DMS153 treated with DMSO at 0.1 percent for 48 hours (cell line): ENCODE measurements at regions not wholly inside any gene's neighbourhood (a gene's known extent, or its start where the extent isn't known, plus 50 kb on each side); places are given as distances from the start of the nearest gene placed in this dataset.
"Not testable (repeated sequence)": the region's sequence is repeated elsewhere in the genome, so short reads cannot be mapped to it uniquely, and the experiment has no call there.

Experiments
- DNase-seq: peaks from one replicate; lab custom pipeline; 2025; ENCODE audit not compliant: unreplicated experiment; lab: John Stamatoyannopoulos, UW

GRCh38 chr7:136130511-136131303 is 153.5 kb upstream of the MTPN start:
- no peak for DNase-seq

GRCh38 chr7:136128050-136128449 is 150.9 kb upstream of the MTPN start:
- no peak for DNase-seq

- no peak for DNase-seq
These were observed 146.2 kb upstream of the MTPN start for GRCh38 chr7:136123352-136123751.

DNA sequence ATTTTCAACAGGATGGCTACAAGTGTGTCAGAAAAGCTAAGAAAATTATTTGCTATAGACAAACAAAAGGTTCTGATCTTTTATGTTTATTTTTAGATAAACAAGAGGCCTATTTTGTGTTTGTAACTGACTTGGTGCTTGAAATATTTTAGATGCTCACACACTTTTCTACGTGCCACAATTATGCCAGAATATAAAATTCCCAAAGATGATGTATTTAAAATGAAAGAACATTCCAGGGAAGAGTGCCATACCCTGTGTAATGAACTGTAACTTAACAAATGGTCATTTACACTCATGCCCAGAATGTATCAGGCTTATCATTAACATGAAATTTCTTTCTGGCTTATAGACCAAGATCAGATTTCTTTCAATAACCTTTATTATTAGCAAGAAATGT is 144.9 kb upstream of the MTPN start:
- no peak for DNase-seq

DNA sequence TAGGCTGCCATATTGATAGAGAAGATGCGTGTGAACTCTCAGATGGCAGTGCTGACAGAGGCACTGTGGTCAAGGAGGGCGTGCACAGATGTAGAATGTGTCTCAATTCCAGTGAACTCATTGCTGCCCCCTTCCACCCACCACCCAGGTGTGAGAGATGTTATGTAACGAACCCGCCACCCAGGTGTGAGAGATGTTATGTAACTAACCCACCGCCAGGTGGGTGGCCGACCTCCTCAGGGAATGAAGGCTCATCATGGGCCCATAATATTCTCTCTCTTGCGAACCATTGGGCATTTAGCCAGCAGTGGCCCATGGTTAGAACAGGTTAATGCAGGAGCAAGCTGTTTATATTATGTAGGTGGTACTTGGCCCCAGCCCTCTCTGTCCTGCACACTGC is 140.4 kb upstream of the MTPN start:
- DNase-seq, result no peak

DNA sequence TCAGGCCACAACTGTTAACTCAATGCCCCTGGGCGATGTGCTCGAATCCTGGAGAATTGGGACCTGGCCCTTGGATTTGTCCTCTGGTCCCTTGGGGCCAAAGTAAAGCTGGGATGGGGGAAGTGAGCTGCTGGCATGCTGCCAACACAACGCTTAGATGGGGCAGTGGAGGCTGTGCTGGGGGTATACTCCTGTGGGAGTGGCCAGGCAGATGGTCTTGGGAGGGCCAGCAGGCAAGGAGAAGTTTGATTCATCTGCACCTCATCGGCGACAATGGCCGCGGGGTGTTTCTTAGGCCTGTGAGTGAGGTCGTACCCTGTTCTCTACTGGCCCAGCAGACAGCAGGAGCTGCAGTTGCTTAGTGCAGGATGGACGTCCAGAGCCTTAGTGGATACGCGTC is 139.0 kb upstream of the MTPN start:
- DNase-seq, result no peak

DNA sequence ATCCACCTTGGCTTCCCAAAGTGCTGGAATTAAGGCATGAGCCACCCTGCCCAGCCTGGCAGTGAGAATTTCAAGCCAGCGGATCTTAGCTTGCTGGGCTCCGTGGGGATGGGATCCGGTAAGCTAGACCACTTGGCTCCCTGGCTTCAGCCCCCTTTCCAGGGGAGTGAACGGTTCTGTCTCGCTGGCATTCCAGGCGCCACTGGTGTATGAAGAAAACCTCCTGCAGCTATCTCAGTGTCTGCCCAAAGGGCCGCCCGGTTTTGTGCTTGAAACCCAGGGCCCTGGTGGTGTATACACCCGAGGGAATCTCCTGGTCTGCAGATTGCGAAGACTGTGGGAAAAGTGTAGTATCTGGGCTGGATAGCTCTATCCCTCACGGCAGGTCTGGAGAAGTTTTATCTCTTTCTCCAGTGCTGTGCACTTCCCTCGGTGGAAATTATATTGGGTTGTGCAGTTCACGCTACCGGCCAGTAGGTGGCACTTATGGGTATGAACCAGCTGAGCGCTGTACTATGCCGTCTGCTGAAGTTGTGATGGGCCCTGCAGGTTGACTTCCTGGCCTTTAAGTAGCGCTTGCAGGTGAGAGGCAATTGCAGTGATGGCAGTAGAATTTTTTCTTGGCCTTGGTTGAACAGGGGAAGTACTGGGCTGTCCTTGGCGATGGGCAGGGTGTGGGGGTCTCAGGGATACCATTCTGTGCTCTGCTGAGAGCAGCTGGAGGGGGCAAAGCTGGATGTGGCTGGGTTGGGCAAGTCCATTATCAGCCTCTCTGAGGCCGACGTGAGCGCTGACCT is 138.0 kb upstream of the MTPN start:
- DNase-seq, result no peak

DNA sequence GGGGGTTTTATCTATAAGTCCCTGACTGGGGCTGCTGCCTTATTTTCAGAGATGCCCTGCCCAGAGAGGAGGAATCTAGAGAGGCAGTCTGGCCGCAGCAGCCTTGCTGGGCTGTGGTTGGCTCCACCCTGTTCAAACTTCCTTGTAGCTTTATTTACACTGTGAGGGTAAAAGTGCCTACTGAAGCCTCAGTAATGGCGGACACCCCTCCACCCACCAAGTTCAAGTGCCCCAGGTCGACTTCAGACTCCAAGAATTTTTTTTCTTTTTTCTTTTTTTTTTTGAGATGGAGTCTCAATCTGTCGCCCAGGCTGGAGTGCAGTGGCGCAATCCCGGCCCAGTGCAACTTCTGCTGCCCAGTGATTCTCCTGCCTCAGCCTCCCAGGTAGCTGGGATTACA is 137.3 kb upstream of the MTPN start:
- not testable (repeated sequence) for DNase-seq

- not testable (repeated sequence) for DNase-seq
These were observed 131.9 kb upstream of the MTPN start for GRCh38 chr7:136109037-136109436.

DNA sequence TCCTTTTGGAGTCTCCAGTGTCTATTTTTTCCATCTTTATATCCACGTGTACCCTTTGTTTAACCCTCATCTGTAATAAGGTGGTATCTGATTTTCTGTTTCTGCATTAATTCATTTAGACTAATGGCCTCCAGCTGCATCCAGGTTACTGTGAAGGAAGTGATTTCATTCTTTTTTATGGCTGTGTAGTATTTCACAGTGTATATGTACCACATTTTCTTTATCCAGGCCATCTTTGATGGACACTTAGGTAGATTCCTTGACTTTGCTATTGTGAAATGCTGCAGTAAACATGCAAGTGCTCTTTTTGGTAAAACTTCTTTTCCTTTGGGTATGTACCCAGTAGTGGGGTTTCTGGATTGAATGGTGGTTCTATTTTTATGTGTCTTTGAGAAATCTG is 128.0 kb upstream of the MTPN start:
- DNase-seq, result no peak

GRCh38 chr7:136104269-136104603 is 127.1 kb upstream of the MTPN start:
- DNase-seq, result no peak

- no peak for DNase-seq
These were observed 126.5 kb upstream of the MTPN start for GRCh38 chr7:136103545-136104268.

DNA sequence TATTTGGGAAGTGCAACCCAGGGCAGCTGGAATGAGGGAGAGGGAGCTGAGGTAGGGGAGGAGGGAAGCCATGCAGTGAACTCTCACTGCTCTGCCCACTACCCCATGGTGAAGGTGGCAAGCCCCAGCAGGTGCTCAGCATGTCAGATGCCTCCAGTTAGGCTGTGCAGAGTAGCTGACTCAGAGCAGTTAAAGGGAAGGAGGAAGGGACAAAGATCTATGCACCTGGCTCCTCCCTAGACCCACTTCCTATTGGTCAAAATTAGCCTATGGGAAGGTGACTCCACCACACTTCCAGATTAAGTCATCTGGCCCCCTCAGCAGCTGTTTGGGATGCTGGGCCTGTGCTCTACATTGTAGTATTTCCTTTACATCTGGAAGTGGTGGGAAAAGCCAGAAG is 125.7 kb upstream of the MTPN start:
- no peak for DNase-seq

GRCh38 chr7:136092714-136093113 is 115.6 kb upstream of the MTPN start:
- DNase-seq, result not testable (repeated sequence)

- DNase-seq, result no peak
These were observed 110.7 kb upstream of the MTPN start for GRCh38 chr7:136087881-136088280.

DNA sequence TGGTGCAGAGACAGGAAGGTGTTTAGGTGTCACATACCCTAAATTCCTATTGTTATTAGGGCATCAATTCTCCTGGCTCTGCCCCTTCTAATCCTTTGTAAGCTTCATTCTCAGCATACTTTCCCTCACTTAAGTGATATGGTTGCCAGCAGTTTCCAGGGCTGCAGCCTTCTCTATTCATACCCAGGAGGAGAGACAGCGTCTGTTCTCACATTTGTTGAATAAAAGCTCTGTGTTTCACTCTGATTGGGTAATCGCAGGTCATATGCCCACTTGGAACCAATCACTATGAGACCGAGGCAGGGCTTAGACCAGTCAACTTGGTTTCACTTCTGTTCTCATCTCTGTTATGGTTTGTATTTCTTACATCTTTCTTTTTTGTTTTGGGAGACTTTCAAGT is 109.6 kb upstream of the MTPN start:
- no peak for DNase-seq

DNA sequence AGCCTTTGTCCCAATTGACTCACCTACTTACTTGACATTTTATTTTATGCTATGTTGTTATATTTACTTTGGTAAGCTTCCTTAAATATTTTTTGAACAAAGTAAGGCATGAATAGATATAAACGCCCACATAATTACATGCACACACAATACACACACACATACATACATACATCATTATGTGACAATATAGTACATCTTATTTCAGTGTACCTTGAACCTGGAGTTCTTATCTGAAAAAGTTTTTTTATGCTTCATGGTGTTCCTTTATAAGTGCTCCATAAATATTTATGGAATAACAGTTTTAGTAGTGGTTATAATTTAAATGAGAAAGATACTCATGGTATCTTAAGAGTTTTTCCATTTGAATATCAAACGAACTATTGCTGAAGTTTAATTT is 102.8 kb upstream of the MTPN start:
- no peak for DNase-seq

- DNase-seq, result no peak
These were observed 102.3 kb upstream of the MTPN start for GRCh38 chr7:136079478-136079892.

DNA sequence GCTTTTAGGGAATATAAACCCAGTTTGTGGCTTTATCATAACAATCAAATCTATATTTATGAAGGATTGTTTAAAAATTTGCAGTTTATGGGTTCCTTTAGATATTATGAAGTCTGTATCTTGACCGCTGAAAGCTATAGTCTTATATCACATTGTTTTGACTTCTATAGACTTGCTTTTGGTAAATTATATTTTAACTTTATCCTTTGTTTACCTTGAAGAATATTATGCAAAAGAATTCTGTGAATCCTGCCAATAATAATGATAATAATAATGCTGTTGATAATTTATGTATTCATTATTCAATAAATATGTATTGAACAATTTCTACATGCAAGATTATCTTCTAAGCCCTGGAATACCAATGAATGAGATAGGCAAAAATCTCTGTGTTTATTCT is 101.9 kb upstream of the MTPN start:
- no peak for DNase-seq

DNA sequence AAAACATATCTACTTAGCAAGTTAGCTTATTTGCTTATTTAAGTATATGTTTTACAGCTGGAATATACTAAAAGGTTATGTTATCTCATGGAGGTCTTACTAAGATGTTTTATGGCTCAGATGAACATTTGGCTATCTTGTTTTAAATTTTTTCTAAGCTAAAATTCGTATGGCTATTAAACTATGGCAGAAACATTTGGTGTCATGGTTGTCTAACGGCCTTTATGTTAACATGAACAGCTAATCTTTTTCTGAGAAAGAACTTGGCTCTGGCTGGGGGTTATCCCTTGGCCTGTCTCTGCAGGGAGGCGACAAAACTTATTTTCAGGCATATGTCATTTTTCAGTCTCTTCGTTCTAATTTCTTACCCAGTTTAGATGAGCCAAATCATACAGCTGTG is 101.5 kb upstream of the MTPN start:
- no peak for DNase-seq

- no peak for DNase-seq
These were observed 99.8 kb upstream of the MTPN start for GRCh38 chr7:136076954-136077353.

DNA sequence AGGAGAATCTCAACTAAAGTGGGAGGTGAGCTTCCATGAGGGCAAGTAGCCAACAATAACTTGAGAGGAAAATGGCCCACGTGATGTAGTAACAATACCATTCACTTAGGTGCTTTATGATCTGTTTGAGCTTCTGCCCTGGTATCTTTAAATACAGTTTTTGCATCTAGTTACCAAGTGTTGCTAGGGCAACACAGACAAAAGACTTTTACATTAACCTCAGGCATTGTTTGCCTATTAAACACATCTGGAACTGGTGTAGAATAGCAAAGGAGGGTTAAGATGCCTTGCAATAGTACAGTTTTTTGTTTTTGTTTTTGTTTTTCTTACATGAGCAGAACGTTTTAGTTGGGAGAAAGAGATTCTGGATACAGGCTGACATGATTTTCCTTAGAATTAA is 97.7 kb upstream of the MTPN start:
- DNase-seq, result peak; percentile 71
